GM21526 (cell line): ENCODE measurements at regions not wholly inside any gene's neighbourhood (a gene's known extent, or its start where the extent isn't known, plus 50 kb on each side); places are given as distances from the start of the nearest gene placed in this dataset.
"Not testable (repeated sequence)": the region's sequence is repeated elsewhere in the genome, so short reads cannot be mapped to it uniquely, and the experiment has no call there.

Experiments used
- ATAC-seq: cut with Tn5 transposase; IDR thresholded peaks from one replicate; pipeline ENCODE4 v1.9.1; 2021; ENCODE audit warnings: moderate library complexity; ENCODE audit not compliant: unreplicated experiment, low FRiP score

DNA sequence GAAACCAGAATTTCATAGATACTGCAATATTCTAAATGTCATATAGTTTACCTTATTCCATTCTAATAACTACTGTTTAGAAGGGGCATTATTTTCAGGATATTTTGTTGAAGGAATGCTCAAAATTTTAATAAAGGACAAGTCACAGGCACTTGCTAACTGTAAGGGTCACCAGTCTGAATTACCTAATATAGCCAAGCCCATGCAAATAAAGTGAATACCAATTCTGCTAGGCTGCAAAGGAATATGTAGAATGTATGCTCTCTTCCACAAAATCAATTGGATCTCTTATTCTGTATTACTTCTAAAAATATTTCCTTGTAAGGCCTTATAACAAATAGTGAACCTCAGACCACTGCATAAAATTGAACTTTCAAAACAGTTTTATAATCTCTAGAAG, 52.3 kb upstream of the FAT4 start:
- no peak for ATAC-seq

- ATAC-seq: no peak
These were observed 52.7 kb upstream of the FAT4 start for GRCh38 chr4:125262079-125262478.

- no peak for ATAC-seq
These were observed 60.6 kb upstream of the FAT4 start for GRCh38 chr4:125254106-125254505.

- ATAC-seq: no peak
These were observed 69.8 kb upstream of the FAT4 start for GRCh38 chr4:125244848-125245450.

DNA sequence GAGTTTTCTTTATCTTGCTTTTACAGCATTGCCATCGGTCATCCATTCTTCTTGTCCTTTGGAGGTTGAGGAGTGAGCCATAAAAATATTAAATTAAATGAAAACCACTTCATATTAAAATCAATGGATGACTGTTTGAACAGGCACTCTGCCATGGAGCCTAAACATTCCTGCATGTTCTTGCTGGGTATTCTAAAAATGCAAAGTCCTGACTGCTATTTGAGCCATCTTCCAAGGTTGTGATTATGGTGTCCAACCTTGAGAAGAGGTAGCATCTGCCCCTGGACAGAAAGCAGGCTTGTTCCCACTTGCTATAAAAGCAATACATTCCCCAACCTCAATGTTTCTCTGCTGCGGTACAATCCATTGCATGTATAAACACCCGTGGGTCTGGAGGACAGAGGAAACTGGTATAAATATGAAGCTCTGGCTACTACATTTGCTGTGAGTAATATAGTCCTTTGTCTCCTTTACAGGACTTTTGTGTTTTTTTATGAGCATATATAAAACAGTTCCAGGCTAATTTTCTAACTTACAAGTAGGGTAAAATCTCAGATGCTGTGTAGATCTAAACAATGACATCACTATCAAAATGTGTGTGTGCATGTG, 70.9 kb upstream of the FAT4 start:
- ATAC-seq: no peak

GRCh38 chr4:125235971-125236370, 78.8 kb upstream of the FAT4 start:
- ATAC-seq: no peak

DNA sequence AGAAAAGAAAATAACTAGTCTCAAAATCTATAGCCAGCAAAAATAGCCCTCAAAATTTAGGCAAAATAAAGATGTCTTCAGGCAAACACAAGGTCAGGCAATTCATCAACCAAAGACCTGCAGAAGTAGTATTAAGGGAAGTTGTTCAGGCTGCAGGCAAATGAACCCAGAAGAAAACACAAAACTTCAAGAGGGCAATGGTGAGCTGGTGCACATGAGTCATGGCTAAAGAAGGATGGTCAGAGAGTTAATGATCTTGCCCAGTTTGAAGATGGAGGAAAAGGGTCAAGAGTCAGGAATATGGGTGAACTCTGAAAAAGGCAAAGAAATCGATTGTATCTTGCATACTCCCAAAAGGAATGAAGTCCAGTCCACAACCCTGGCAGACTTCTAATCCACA, 83.1 kb upstream of the FAT4 start:
- no peak for ATAC-seq

- ATAC-seq: no peak
These were observed 85.1 kb upstream of the FAT4 start for GRCh38 chr4:125229596-125230058.

- ATAC-seq: no peak
These were observed 88.9 kb upstream of the FAT4 start for GRCh38 chr4:125225806-125226205.

GRCh38 chr4:125200556-125200955, 114.2 kb upstream of the FAT4 start:
- ATAC-seq: no peak

- no peak for ATAC-seq
These were observed 115.8 kb upstream of the FAT4 start for GRCh38 chr4:125198916-125199315.

- ATAC-seq: not testable (repeated sequence)
These were observed 122.8 kb upstream of the FAT4 start for GRCh38 chr4:125191874-125192459.

GRCh38 chr4:125191232-125191631, 123.5 kb upstream of the FAT4 start:
- ATAC-seq: no peak

- no peak for ATAC-seq
These were observed 127.3 kb upstream of the FAT4 start for GRCh38 chr4:125187226-125188176.

DNA sequence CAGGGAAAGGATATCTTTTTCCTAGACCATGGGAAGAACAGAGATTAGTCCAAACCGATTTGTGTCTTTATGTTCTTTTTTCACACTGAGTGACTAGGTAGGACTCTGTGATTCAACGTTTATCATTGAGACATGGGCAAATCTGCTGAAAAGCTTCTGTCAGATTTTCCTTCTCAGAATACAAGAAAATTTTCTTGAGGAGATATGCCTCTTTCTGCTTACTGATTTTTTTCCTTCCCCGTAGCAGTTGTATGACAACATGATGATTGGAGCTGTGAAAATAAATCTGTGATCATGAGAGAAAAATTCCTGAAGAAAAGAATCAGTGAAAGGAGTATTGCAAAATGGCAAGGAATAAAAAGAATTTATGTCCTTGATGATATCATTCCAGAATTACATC, 130.6 kb upstream of the FAT4 start:
- no peak for ATAC-seq

DNA sequence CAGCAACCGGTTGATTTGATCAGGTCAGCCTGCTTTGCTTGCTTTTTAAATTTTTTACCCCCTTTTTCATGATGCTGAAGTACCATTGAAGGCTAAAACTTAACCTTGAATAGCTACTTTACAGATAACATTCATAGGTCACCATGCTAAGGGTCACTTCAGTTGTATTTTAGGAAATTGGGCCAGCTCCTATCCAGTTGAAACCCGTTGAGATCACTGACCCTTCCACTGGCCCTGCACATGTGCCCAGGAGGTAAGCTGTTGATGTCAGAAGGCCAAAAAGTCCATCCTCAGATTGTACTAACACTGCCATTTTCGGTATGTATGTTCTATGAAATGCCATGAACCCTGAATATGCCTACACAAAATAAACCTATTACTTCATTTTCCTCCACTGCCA, 133.0 kb upstream of the FAT4 start:
- no peak for ATAC-seq

DNA sequence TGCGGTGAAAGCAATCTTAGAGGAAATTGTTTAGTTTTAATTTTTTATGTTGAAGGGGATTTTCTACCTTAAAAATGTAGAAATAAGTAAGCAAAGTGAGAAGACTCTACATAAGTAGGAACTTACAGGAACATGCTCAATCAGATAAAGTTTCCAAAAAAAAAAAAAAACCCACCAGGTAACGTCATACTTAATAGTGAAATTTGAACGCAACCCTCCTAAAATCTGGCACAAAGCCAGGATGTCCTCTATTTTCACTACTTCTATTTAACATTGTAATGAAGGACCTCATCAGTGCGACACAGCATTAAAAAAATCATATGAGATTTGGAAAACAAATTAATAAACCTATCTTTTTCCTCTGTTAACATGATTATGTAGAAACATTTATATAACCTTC, 135.0 kb upstream of the FAT4 start:
- ATAC-seq: no peak

DNA sequence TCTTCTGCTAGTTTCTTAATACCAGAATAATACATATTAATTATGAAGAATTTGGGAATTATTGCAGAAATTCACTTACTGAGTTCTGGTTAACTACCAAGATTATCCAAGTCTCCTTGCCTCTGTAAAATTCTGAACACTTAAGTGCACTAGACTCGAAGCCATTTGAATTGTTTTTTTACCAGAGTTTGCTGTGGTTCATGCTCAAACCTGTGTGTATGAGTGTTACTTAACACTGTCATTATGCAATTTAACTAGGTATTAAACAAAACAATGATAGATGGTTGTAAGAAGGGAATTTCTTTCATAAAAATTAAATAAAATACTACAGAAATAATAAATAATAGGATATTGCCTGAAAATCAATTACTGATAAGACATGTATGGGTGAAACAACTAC, 145.6 kb upstream of the FAT4 start:
- no peak for ATAC-seq

- no peak for ATAC-seq
These were observed 146.2 kb upstream of the FAT4 start for GRCh38 chr4:125168531-125168930.

DNA sequence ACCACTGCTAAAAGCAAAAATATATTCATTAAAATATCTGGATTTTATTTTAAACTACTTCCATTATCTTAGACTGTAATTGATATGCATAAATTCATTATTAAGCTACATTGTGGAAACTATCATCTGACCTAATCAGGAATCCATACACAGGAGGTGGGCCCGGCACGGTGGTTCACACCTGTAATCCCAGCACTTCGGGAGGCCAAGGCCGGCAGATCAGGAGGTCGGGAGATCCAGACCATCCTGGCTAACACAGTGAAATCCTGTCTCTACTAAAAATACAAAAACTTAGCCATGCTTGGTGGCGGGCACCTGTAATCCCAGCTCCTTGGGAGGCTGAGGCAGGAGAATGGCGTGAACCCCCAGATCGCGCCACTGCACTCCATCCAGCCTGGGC, 148.7 kb upstream of the FAT4 start:
- not testable (repeated sequence) for ATAC-seq

- no peak for ATAC-seq
These were observed 155.8 kb upstream of the FAT4 start for GRCh38 chr4:125159001-125159400.
